Neural cell (in vitro differentiated cells): ENCODE measurements at regions not wholly inside any gene's neighbourhood (a gene's known extent, or its start where the extent isn't known, plus 50 kb on each side); places are given as distances from the start of the nearest gene placed in this dataset.

Source experiments
- CTCF ChIP-seq: fragments of 450-650 bp; IDR thresholded peaks from 2 replicates; pipeline ENCODE4 v1.5.1; 2014; ENCODE audit warnings: antibody characterized with exemption, mild to moderate bottlenecking, moderate library complexity; ENCODE audit not compliant: poor library complexity, severe bottlenecking
- EP300 ChIP-seq: fragments of 450-650 bp; conservative IDR thresholded peaks from 2 replicates; pipeline ENCODE4 v1.6.1; 2014; ENCODE audit warnings: antibody characterized with exemption, mild to moderate bottlenecking, moderate library complexity; ENCODE audit not compliant: poor library complexity, severe bottlenecking
- EZH2 ChIP-seq: fragments of 200-600, 300-800 bp; shearing (Covaris generic), sonication (generic); IDR thresholded peaks from 2 replicates; pipeline ENCODE4 v1.6.1; 2014; ENCODE audit warnings: antibody characterized with exemption, low read length, borderline replicate concordance, mild to moderate bottlenecking; ENCODE audit not compliant: insufficient read depth, poor library complexity, severe bottlenecking
- RAD21 ChIP-seq: fragments of 450-650 bp; conservative IDR thresholded peaks from 2 replicates; pipeline ENCODE4 v1.6.1; 2014; ENCODE audit warnings: antibody characterized with exemption, mild to moderate bottlenecking, moderate library complexity
- TAF1 ChIP-seq: IDR thresholded peaks from 2 replicates; pipeline ENCODE4 v1.6.1; 2012; ENCODE audit warnings: low read depth

- TF ChIP-seq EZH2 (no peak), CTCF (no peak), TAF1 (no peak), RAD21 (no peak), EP300 (no peak)
Observed at GRCh38 chr2:150136401-150136800, 351.1 kb downstream of the RND3 start.
